HG03378 (cell line): ENCODE measurements at regions not wholly inside any gene's neighbourhood (a gene's known extent, or its start where the extent isn't known, plus 50 kb on each side); places are given as distances from the start of the nearest gene placed in this dataset.

ENCODE experiments used
- ATAC-seq: cut with Tn5 transposase; IDR thresholded peaks from one replicate; pipeline ENCODE4 v1.9.1; 2021; ENCODE audit warnings: mild to moderate bottlenecking, moderate library complexity; ENCODE audit not compliant: unreplicated experiment

- ATAC-seq: no peak
Measured at GRCh38 chrX:98331407-98331806, 1447.7 kb downstream of the RPA4 start.

- no peak for ATAC-seq
Measured at GRCh38 chrX:98338544-98338943, 1454.8 kb downstream of the RPA4 start.

DNA sequence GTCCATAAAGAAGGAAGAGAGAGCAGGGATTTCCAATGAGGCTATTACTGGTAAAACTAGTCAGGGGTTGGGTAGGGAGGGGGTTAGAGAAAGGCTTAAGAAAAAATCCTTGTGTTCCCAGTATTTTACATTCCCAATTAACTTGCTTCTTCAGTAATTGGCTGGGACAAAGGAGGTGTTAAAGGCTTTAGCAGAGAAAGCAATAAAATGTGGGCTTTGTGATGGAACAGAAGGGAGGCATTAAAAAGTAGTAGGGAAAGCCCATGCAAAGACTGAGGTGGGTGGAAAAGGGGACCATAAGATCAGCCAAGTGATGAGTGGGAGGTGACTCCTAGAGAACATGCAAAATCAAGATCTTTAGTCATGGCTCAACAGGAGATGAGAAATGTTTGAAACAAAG, 1467.2 kb downstream of the RPA4 start:
- no peak for ATAC-seq

DNA sequence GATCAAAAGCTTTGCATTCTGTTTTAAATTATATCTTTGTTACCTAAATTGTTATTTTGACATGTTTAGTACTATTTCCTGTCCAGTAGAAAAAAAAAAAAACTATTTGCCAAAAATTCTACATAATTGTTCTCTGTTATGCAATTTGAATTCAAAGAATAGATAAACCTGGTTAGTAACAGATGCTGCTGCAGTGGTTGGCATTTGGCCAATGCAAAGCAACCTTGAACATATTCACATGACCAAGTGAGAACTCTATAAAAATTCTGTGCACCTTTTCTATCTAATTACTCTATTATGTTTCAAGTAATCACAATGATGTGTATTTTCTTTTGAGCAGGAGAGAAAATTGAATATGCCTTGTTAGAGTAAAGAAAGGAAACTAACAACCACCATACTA, 1473.4 kb downstream of the RPA4 start:
- ATAC-seq: no peak

GRCh38 chrX:98362630-98363029, 1478.9 kb downstream of the RPA4 start:
- ATAC-seq: no peak

GRCh38 chrX:98371994-98372393, 1488.3 kb downstream of the RPA4 start:
- ATAC-seq: no peak

DNA sequence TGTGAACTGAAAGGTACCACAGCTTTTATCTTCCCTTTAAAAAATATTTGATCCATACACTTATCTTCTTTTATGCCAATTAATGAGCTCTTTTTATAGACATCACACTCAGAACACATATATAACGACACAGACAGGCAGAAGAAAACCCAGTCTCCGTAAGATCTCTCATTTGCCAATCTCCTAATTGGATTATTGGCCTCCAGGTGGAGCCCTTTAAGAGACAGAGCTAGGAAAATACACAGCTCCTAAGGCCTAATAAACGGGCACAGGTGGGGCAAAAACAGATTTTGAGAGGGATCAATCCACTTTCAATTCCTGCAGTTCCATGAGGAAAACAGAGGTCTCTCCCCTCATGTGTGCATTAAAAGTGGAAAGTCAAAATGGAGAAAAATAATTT, 1495.4 kb downstream of the RPA4 start:
- ATAC-seq: no peak

DNA sequence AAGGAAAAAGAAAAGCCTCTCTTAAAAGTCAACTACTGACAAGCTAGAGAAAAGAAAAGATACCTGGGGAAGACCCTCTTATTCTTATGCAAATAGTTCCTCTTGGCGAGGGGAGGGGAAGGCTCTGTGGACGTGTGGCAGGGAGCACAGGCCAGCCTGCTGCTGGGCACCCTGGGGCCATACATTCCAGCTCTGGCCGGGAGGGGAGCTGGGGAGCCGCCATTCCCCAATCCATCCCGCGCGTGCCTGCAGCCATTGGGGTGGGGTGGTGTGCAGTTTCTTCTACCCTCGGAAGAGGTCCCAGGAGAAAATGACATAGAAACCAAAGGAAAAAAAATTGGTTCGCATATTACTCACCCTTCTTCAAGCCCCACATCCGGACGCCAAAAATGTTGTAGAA, 1496.4 kb downstream of the RPA4 start:
- ATAC-seq: no peak

DNA sequence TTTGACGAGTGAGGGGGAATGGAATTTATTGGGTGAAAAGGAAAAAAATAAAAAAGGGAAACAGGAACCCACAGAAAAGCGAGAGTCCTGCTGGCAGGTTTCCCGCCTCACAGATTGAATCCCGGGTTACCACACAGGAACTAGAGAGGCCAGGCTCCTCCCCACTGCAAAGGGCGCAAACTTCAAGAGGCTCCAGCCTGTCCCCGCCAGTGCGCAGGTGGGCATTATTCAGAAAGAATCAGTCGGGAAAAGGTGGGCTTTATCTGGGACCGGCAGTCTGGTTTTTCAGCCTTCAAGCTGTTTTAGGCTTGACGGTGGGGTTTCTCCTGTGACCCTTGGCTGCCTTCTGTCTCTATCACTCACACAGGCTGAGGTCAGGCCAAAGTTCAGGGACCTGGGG, 1496.8 kb downstream of the RPA4 start:
- ATAC-seq: no peak

DNA sequence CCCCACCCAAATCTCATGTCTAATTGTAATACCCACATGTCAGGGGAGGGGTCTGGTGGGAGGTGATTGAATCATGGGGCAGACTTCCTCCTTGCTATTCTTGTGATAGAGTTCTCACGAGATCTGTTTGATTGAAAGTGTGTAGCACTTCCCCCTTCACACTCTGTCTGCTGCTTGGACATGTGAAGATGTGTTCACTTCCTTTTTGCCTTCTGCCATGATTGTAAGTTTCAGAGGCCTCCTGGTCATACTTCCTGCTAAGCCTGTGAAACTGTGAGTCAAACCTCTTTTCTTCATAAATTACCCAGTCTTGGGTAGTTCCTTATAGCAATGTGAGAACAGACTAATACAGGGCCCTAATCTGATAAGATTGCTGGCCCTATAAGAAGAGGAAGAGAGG, 1514.8 kb downstream of the RPA4 start:
- no peak for ATAC-seq

DNA sequence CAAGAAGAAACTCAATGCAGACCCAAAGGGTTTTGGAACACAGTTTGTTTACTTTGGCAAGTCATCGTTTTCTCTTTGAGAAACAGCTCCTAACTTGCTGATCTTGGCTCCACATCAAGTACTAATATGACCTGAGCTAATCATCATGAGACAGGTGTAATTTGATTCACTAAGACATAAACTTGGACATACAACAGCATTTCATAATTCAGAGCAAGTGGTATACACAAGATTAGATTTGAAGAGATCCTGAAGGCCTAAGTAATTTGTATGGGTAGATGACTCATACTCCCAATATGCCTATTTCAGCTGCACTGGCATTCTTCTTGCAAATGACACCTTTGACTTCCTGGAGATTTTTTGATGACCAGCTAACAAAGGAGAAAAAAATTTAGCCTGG, 1521.7 kb downstream of the RPA4 start:
- no peak for ATAC-seq

- no peak for ATAC-seq
Measured at GRCh38 chrX:98407584-98407983, 1523.9 kb downstream of the RPA4 start.

DNA sequence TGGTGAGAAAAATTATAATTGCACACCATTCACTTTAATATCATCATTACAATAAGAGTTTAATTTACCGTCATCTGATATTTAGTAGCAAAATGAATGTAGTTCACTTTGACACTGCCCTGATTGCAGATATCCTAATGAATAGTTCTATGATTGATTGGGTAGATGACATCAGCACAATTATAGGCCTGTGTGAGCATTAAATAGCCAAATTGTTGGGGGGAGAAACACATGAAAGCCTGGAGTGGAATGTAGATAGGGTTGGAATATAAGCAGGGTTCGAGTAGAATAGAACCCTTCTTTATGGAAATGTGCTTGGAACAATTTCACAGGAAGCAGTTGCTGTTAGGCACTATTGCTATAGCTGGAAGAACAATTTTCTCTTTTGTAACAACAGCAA, 1526.2 kb downstream of the RPA4 start:
- no peak for ATAC-seq

- ATAC-seq: no peak
Measured at GRCh38 chrX:98412058-98412457, 1528.3 kb downstream of the RPA4 start.

DNA sequence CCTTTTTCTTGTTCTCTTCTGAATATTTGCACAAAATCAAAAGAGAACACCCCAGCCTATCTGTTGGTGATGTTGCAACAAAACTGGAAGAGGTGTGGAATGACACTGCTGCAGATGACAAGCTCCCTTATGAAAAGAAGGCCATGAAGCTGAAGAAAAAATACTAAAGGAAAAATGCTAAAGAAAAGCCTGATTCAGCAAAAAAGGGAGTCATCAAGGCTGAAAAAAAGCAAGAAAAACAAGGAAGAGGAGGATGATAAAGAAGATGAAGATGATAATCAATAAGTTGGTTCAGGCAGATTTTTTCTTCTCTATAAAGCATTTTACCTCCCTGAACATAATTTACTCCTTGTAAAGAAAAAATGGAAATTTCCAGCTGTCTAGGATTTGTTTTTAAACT, 1538.8 kb downstream of the RPA4 start:
- no peak for ATAC-seq

DNA sequence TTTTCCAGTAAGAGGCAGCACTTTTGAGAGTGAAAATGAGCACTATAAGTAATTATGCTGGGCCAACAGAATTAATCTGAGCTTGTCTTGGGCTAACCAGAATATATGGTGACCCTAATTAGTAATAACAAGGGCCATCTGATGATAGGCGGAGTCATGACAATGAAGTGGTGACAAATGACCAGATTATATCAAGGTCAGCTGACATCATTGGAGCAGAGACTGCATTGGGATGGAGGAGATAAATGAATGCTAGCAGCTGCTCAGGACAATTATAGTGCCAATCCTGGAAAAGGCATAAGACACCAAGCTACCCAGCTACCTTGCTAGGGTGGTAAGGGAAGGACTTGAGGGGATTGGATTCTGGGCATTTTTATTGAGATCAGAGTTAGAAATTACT, 1548.7 kb downstream of the RPA4 start:
- ATAC-seq: no peak

- no peak for ATAC-seq
Measured at GRCh38 chrX:98448524-98448923, 1564.8 kb downstream of the RPA4 start.

DNA sequence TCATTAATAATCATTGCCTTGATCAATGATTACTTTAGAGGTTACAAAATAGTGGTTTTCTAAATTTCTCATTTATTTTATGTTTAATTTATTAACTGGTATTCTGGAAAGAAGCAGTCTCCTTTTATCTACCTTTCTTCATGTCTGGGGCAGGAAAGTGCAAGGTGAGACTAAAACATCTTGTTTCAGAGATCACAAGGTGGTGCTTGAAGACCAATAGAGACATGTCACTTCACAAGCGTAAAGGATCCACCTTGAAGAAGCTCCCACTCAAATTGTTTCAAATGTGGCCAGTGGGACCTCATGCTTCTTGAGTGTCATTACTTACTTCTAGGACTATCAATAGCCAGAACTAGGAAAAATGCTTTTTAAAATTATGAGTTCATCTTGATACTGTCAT, 1568.7 kb downstream of the RPA4 start:
- ATAC-seq: no peak

- no peak for ATAC-seq
Measured at GRCh38 chrX:98459669-98460068, 1576.0 kb downstream of the RPA4 start.

DNA sequence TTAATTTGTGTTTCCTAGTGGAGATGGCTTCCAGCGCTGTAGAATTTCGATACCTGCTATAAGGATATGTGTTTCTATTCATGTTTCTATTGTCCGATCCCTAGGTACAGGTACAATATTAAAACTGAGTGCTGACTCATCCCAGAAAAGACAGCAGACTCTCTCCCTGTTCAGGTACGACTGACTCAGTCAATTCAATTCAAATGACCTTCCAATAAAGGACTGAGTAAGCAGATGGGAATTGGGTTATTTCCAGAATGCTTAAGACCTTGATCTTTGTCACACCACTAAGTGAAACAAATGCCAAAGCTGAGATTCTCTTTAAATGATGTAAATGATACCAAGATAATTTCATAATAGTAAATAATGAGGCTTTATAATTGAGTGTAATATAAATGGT, 1596.9 kb downstream of the RPA4 start:
- no peak for ATAC-seq

- ATAC-seq: no peak
Measured at GRCh38 chrX:98481636-98482035, 1597.9 kb downstream of the RPA4 start.

- no peak for ATAC-seq
Measured at GRCh38 chrX:98490670-98491069, 1607.0 kb downstream of the RPA4 start.

DNA sequence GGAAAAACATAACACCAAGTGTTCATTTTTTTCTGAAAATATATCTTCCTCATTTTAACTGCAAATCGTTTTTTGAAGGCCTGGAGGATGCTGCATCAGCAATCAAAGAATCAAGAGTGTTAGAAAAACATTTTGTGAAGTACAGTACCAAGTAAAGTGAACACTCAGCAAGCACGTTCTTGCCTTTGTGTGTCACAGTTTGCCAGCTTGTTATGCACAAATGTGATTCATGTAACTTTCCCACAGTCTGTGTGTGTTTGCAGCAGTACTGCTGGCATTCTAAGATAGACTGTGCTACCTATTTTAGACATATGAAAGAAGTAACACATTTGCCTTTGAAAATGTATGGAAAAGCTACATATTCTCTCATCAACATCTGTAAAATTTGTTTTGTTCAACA, 1617.7 kb downstream of the RPA4 start:
- ATAC-seq: no peak

DNA sequence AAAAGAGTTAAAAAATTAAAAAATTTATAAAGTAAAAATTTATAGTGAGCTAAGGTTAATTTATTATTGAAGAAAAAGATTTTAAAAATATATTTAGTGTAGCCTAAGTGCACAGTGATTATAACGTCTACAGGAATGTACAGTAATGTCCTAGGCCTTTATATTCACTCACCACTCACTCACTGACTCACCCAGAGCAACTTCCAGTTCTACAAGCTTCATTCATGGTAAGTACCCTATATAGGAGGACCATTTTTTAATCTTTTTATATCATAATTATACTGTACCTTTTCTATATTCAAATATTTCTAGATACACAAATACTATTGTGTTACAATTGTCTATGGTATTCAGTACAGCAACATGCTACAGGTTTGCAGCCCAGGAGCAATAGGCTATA, 1623.2 kb downstream of the RPA4 start:
- ATAC-seq: no peak
